AML-193 (cell line): ENCODE measurements at regions not wholly inside any gene's neighbourhood (a gene's known extent, or its start where the extent isn't known, plus 50 kb on each side); places are given as distances from the start of the nearest gene placed in this dataset.
"Not testable (repeated sequence)": the region's sequence is repeated elsewhere in the genome, so short reads cannot be mapped to it uniquely, and the experiment has no call there.

Source experiments
- DNase-seq, 2 experiments: peaks; one replicate each; lab custom pipeline; 2025; lab: John Stamatoyannopoulos, UW

- no peak for DNase-seq
Measured at GRCh38 chr12:5096241-5096924, 52.7 kb downstream of the KCNA5 start.

GRCh38 chr12:5097786-5098185 lies 54.1 kb downstream of the KCNA5 start:
- no peak for DNase-seq

GRCh38 chr12:5099136-5099535 lies 55.5 kb downstream of the KCNA5 start:
- DNase-seq: no peak

GRCh38 chr12:5099591-5099990 lies 55.9 kb downstream of the KCNA5 start:
- no peak for DNase-seq

- DNase-seq: no peak
Measured at GRCh38 chr12:5101686-5102085, 58.0 kb downstream of the KCNA5 start.

- DNase-seq: no peak
Measured at GRCh38 chr12:5102261-5102789, 58.6 kb downstream of the KCNA5 start.

GRCh38 chr12:5102806-5103205 lies 59.1 kb downstream of the KCNA5 start:
- DNase-seq: no peak

- no peak for DNase-seq
Measured at GRCh38 chr12:5110345-5110744, 66.7 kb downstream of the KCNA5 start.

- no peak for DNase-seq
Measured at GRCh38 chr12:5114436-5114835, 70.8 kb downstream of the KCNA5 start.

GRCh38 chr12:5121784-5122183 lies 78.1 kb downstream of the KCNA5 start:
- DNase-seq: not testable (repeated sequence)

- not testable (repeated sequence) for DNase-seq
Measured at GRCh38 chr12:5122256-5122831, 78.7 kb downstream of the KCNA5 start.

GRCh38 chr12:5123921-5124320 lies 80.2 kb downstream of the KCNA5 start:
- DNase-seq: no peak

GRCh38 chr12:5124401-5124800 lies 80.7 kb downstream of the KCNA5 start:
- no peak for DNase-seq

- no peak for DNase-seq
Measured at GRCh38 chr12:5134861-5135525, 91.3 kb downstream of the KCNA5 start.

GRCh38 chr12:5138256-5138655 lies 94.6 kb downstream of the KCNA5 start:
- no peak for DNase-seq

- no peak for DNase-seq
Measured at GRCh38 chr12:5138845-5139244, 95.2 kb downstream of the KCNA5 start.

GRCh38 chr12:5139751-5140150 lies 96.1 kb downstream of the KCNA5 start:
- DNase-seq: no peak

- DNase-seq: no peak
Measured at GRCh38 chr12:5140190-5140589, 96.5 kb downstream of the KCNA5 start.

- no peak for DNase-seq
Measured at GRCh38 chr12:5148880-5149279, 105.2 kb downstream of the KCNA5 start.

GRCh38 chr12:5154091-5154490 lies 110.4 kb downstream of the KCNA5 start:
- DNase-seq: no peak

- no peak for DNase-seq
Measured at GRCh38 chr12:5155866-5156265, 112.2 kb downstream of the KCNA5 start.

- DNase-seq: no peak
Measured at GRCh38 chr12:5160827-5161226, 117.1 kb downstream of the KCNA5 start.

GRCh38 chr12:5163661-5164060 lies 120.0 kb downstream of the KCNA5 start:
- no peak for DNase-seq
